ENCODE measurements at regions not wholly inside any gene's neighbourhood (a gene's known extent, or its start where the extent isn't known, plus 50 kb on each side); places are given as distances from the start of the nearest gene placed in this dataset.

DNA sequence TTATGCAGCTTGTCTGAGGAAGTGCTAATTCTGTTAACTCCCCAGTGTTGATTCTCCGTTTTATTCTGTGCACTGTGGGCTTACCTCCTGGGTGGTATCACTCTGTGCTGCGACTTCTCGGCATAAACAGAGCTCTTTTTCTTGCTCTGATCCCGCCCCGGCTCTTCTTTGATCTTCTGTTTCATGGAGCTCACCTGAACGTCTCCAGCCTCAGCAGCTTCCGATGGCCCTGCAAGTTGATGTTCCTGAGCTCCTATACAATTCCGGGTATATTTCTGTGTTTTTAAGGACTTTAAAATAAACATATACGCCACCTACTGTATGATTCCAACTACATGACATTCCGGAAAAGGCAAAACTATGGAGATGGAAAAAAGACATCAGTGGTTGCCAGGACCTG is 110.8 kb downstream of the TENT4A start:
- TF ChIP-seq, protein P1, sequence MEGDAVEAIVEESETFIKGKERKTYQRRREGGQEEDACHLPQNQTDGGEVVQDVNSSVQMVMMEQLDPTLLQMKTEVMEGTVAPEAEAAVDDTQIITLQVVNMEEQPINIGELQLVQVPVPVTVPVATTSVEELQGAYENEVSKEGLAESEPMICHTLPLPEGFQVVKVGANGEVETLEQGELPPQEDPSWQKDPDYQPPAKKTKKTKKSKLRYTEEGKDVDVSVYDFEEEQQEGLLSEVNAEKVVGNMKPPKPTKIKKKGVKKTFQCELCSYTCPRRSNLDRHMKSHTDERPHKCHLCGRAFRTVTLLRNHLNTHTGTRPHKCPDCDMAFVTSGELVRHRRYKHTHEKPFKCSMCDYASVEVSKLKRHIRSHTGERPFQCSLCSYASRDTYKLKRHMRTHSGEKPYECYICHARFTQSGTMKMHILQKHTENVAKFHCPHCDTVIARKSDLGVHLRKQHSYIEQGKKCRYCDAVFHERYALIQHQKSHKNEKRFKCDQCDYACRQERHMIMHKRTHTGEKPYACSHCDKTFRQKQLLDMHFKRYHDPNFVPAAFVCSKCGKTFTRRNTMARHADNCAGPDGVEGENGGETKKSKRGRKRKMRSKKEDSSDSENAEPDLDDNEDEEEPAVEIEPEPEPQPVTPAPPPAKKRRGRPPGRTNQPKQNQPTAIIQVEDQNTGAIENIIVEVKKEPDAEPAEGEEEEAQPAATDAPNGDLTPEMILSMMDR (IDR thresholded peaks at IDR 0.05): no peak
- TF ChIP-seq ZNF423 (CRISPR knock-in tag; IDR thresholded peaks at IDR 0.05): no peak
- TF ChIP-seq KAT7 (CRISPR knock-in tag; IDR thresholded peaks at IDR 0.05; ENCODE audit: borderline replicate concordance): no peak
- TF ChIP-seq MYBL2 (CRISPR knock-in tag; IDR thresholded peaks at IDR 0.05): no peak
- no peak for TF ChIP-seq SP1 (CRISPR knock-in tag; conservative IDR thresholded peaks at IDR 0.05)
- TF ChIP-seq ESRRA (CRISPR knock-in tag; IDR thresholded peaks at IDR 0.05; ENCODE audit: borderline replicate concordance): no peak
- TF ChIP-seq, protein P2, sequence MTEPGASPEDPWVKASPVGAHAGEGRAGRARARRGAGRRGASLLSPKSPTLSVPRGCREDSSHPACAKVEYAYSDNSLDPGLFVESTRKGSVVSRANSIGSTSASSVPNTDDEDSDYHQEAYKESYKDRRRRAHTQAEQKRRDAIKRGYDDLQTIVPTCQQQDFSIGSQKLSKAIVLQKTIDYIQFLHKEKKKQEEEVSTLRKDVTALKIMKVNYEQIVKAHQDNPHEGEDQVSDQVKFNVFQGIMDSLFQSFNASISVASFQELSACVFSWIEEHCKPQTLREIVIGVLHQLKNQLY (CRISPR knock-in tag; IDR thresholded peaks at IDR 0.05): no peak
- TF ChIP-seq, protein P3, sequence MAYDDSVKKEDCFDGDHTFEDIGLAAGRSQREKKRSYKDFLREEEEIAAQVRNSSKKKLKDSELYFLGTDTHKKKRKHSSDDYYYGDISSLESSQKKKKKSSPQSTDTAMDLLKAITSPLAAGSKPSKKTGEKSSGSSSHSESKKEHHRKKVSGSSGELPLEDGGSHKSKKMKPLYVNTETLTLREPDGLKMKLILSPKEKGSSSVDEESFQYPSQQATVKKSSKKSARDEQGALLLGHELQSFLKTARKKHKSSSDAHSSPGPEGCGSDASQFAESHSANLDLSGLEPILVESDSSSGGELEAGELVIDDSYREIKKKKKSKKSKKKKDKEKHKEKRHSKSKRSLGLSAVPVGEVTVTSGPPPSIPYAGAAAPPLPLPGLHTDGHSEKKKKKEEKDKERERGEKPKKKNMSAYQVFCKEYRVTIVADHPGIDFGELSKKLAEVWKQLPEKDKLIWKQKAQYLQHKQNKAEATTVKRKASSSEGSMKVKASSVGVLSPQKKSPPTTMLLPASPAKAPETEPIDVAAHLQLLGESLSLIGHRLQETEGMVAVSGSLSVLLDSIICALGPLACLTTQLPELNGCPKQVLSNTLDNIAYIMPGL (CRISPR knock-in tag; IDR thresholded peaks at IDR 0.05): no peak
- no peak for TF ChIP-seq ZNF317 (CRISPR knock-in tag; IDR thresholded peaks at IDR 0.05; ENCODE audit: borderline replicate concordance, low read depth)
- TF ChIP-seq, protein P4, sequence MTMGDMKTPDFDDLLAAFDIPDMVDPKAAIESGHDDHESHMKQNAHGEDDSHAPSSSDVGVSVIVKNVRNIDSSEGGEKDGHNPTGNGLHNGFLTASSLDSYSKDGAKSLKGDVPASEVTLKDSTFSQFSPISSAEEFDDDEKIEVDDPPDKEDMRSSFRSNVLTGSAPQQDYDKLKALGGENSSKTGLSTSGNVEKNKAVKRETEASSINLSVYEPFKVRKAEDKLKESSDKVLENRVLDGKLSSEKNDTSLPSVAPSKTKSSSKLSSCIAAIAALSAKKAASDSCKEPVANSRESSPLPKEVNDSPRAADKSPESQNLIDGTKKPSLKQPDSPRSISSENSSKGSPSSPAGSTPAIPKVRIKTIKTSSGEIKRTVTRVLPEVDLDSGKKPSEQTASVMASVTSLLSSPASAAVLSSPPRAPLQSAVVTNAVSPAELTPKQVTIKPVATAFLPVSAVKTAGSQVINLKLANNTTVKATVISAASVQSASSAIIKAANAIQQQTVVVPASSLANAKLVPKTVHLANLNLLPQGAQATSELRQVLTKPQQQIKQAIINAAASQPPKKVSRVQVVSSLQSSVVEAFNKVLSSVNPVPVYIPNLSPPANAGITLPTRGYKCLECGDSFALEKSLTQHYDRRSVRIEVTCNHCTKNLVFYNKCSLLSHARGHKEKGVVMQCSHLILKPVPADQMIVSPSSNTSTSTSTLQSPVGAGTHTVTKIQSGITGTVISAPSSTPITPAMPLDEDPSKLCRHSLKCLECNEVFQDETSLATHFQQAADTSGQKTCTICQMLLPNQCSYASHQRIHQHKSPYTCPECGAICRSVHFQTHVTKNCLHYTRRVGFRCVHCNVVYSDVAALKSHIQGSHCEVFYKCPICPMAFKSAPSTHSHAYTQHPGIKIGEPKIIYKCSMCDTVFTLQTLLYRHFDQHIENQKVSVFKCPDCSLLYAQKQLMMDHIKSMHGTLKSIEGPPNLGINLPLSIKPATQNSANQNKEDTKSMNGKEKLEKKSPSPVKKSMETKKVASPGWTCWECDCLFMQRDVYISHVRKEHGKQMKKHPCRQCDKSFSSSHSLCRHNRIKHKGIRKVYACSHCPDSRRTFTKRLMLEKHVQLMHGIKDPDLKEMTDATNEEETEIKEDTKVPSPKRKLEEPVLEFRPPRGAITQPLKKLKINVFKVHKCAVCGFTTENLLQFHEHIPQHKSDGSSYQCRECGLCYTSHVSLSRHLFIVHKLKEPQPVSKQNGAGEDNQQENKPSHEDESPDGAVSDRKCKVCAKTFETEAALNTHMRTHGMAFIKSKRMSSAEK (CRISPR knock-in tag; IDR thresholded peaks at IDR 0.05; ENCODE audit: borderline replicate concordance): no peak
- TF ChIP-seq ZNF263 (CRISPR knock-in tag; IDR thresholded peaks at IDR 0.05; ENCODE audit: low read depth): no peak
- no peak for TF ChIP-seq TCF7 (CRISPR knock-in tag; IDR thresholded peaks at IDR 0.05; ENCODE audit: low read depth)
